HEK293T (cell line): ENCODE measurements at regions not wholly inside any gene's neighbourhood (a gene's known extent, or its start where the extent isn't known, plus 50 kb on each side); places are given as distances from the start of the nearest gene placed in this dataset.

Experiments
- CTCF ChIA-PET: fragments of 350-600 bp; formaldehyde crosslinking; extraction: SDS; loops from one replicate; lab custom pipeline; 2021; ENCODE audit warnings: antibody characterized with exemption, inconsistent platforms; lab: Yijun Ruan, JAX
- POLR2A ChIA-PET: fragments of 350-600 bp; formaldehyde crosslinking; extraction: SDS; loops from one replicate; lab custom pipeline; 2020; ENCODE audit warnings: antibody characterized with exemption, inconsistent platforms; lab: Yijun Ruan, JAX
- DNase-seq: peaks from one replicate; pipeline ENCODE4 v3.0.0; 2012; ENCODE audit warnings: mixed read lengths; ENCODE audit errors: extremely low spot score
- ARNT ChIP-seq: fragments of 450-650 bp; IDR thresholded peaks from 2 replicates; pipeline ENCODE4 v1.6.1; 2017; ENCODE audit warnings: mild to moderate bottlenecking
- BHLHE40 ChIP-seq: fragments of 450-650 bp; IDR thresholded peaks from 2 replicates; pipeline ENCODE4 v1.6.1; 2016; ENCODE audit warnings: mild to moderate bottlenecking, moderate library complexity, borderline replicate concordance
- CTBP1 ChIP-seq: fragments of 450-650 bp; IDR thresholded peaks from 2 replicates; pipeline ENCODE4 v1.6.1; 2016; ENCODE audit warnings: borderline replicate concordance
- ELF4 ChIP-seq: fragments of 450-650 bp; IDR thresholded peaks from 2 replicates; pipeline ENCODE4 v1.6.1; 2017; ENCODE audit warnings: antibody characterized with exemption
- FOXA1 ChIP-seq: fragments of 450-650 bp; IDR thresholded peaks from 2 replicates; pipeline ENCODE4 v1.6.1; 2016; ENCODE audit warnings: mild to moderate bottlenecking
- FOXK2 ChIP-seq: fragments of 450-650 bp; IDR thresholded peaks from 2 replicates; pipeline ENCODE4 v1.6.1; 2016; ENCODE audit warnings: mild to moderate bottlenecking
- FOXM1 ChIP-seq: fragments of 450-650 bp; IDR thresholded peaks from 2 replicates; pipeline ENCODE4 v1.6.1; 2017; ENCODE audit warnings: mild to moderate bottlenecking, borderline replicate concordance
- HDGF ChIP-seq: fragments of 450-650 bp; IDR thresholded peaks from 2 replicates; pipeline ENCODE4 v1.6.1; 2017; ENCODE audit warnings: antibody characterized with exemption, borderline replicate concordance
- L3MBTL2 ChIP-seq: fragments of 450-650 bp; conservative IDR thresholded peaks from 2 replicates; pipeline ENCODE4 v1.6.1; 2016; ENCODE audit warnings: mild to moderate bottlenecking
- LEF1 ChIP-seq: fragments of 450-650 bp; IDR thresholded peaks from 2 replicates; pipeline ENCODE4 v1.6.1; 2017; ENCODE audit warnings: mild to moderate bottlenecking, borderline replicate concordance
- NFRKB ChIP-seq: fragments of 450-650 bp; IDR thresholded peaks from 2 replicates; pipeline ENCODE4 v1.6.1; 2016; ENCODE audit warnings: mild to moderate bottlenecking, moderate library complexity
- PKNOX1 ChIP-seq: fragments of 450-650 bp; IDR thresholded peaks from 2 replicates; pipeline ENCODE4 v1.6.1; 2016
- SP1 ChIP-seq: fragments of 450-650 bp; IDR thresholded peaks from 2 replicates; pipeline ENCODE4 v1.6.1; 2017
- SUZ12 ChIP-seq: fragments of 450-650 bp; IDR thresholded peaks from 2 replicates; pipeline ENCODE4 v1.6.1; 2016; ENCODE audit warnings: mild to moderate bottlenecking
- TARDBP ChIP-seq: fragments of 450-650 bp; IDR thresholded peaks from 2 replicates; pipeline ENCODE4 v1.6.1; 2016
- ZNF384 ChIP-seq: fragments of 450-650 bp; IDR thresholded peaks from 2 replicates; pipeline ENCODE4 v1.6.1; 2016

- TF ChIP-seq HDGF = no peak
- no peak for TF ChIP-seq L3MBTL2
- no peak for TF ChIP-seq BHLHE40
- CTCF ChIA-PET = interaction anchor here (0.6 kb wide), 1 partner anchor 690 kb away, joined by 3 read pairs; no protein-coding TSS in a partner anchor
- POLR2A ChIA-PET = no interaction called here
- DNase-seq = no peak
Measured at GRCh38 chr12:88298761-88299242, 156.7 kb downstream of the TMTC3 start.

GRCh38 chr12:88299567-88300101 is 157.5 kb downstream of the TMTC3 start:
- POLR2A ChIA-PET = no interaction called here
- CTCF ChIA-PET = no interaction called here
- TF ChIP-seq NFRKB (no peak), BHLHE40 (no peak), SUZ12 (no peak), HDGF (no peak), FOXA1 (no peak), ELF4 (no peak)

GRCh38 chr12:88300931-88301330 is 158.8 kb downstream of the TMTC3 start:
- TF ChIP-seq ARNT = no peak
- TF ChIP-seq CTBP1 = no peak
- TF ChIP-seq ZNF384 = no peak
- TF ChIP-seq L3MBTL2 = no peak
- TF ChIP-seq HDGF = no peak
- TF ChIP-seq ELF4 = no peak
- TF ChIP-seq FOXA1 = no peak
- no peak for TF ChIP-seq PKNOX1
- no peak for TF ChIP-seq TARDBP
- no peak for DNase-seq
- ChIA-PET POLR2A (no interaction called here), CTCF (no interaction called here)

More at GRCh38 chr12:88299567-88300101, 157.5 kb downstream of the TMTC3 start:
- no peak for DNase-seq

GRCh38 chr12:88303335-88303734 is 161.2 kb downstream of the TMTC3 start:
- no peak for TF ChIP-seq L3MBTL2
- TF ChIP-seq LEF1 = no peak
- no peak for TF ChIP-seq ZNF384
- no peak for TF ChIP-seq ELF4
- TF ChIP-seq TARDBP = no peak
- TF ChIP-seq SUZ12 = no peak
- no peak for TF ChIP-seq CTBP1
- no peak for TF ChIP-seq BHLHE40
- no peak for TF ChIP-seq HDGF
- TF ChIP-seq PKNOX1 = no peak
- no peak for TF ChIP-seq NFRKB
- TF ChIP-seq SP1 = no peak
- no peak for TF ChIP-seq FOXA1
- TF ChIP-seq FOXK2 = no peak
- TF ChIP-seq ARNT = no peak
- TF ChIP-seq FOXM1 = no peak
- ChIA-PET CTCF (no interaction called here), POLR2A (no interaction called here)
- DNase-seq = no peak

GRCh38 chr12:88305254-88305890 is 163.3 kb downstream of the TMTC3 start:
- TF ChIP-seq ZNF384 (no peak), NFRKB (no peak), TARDBP (no peak), SP1 (no peak), FOXK2 (no peak), FOXM1 (no peak), BHLHE40 (no peak), FOXA1 (no peak), ARNT (no peak), HDGF (no peak), ELF4 (no peak), L3MBTL2 (no peak)
- DNase-seq = no peak
- ChIA-PET CTCF (no interaction called here), POLR2A (no interaction called here)

- no peak for TF ChIP-seq SUZ12
- no peak for TF ChIP-seq FOXA1
- TF ChIP-seq FOXM1 = no peak
- no peak for TF ChIP-seq PKNOX1
- TF ChIP-seq L3MBTL2 = no peak
- no peak for TF ChIP-seq FOXK2
- TF ChIP-seq LEF1 = no peak
- TF ChIP-seq HDGF = no peak
- no peak for TF ChIP-seq SP1
- no peak for TF ChIP-seq ZNF384
- no peak for TF ChIP-seq BHLHE40
- ChIA-PET CTCF (no interaction called here), POLR2A (no interaction called here)
- no peak for DNase-seq
Measured at GRCh38 chr12:88306471-88307069, 164.5 kb downstream of the TMTC3 start.
